GM10266 (cell line): ENCODE measurements at regions not wholly inside any gene's neighbourhood (a gene's known extent, or its start where the extent isn't known, plus 50 kb on each side); places are given as distances from the start of the nearest gene placed in this dataset.

Experiments
- DNase-seq: peaks from one replicate; pipeline ENCODE4 v3.0.0; 2012; ENCODE audit errors: extremely low spot score
- TF ChIP-seq, protein P1 (sequence below): IDR thresholded peaks from 2 replicates; pipeline ENCODE4 v1.5.1; 2012; ENCODE audit warnings: mild to moderate bottlenecking, low read depth; ENCODE audit not compliant: control insufficient read depth, insufficient read depth; ENCODE audit errors: missing control alignments

DNA sequence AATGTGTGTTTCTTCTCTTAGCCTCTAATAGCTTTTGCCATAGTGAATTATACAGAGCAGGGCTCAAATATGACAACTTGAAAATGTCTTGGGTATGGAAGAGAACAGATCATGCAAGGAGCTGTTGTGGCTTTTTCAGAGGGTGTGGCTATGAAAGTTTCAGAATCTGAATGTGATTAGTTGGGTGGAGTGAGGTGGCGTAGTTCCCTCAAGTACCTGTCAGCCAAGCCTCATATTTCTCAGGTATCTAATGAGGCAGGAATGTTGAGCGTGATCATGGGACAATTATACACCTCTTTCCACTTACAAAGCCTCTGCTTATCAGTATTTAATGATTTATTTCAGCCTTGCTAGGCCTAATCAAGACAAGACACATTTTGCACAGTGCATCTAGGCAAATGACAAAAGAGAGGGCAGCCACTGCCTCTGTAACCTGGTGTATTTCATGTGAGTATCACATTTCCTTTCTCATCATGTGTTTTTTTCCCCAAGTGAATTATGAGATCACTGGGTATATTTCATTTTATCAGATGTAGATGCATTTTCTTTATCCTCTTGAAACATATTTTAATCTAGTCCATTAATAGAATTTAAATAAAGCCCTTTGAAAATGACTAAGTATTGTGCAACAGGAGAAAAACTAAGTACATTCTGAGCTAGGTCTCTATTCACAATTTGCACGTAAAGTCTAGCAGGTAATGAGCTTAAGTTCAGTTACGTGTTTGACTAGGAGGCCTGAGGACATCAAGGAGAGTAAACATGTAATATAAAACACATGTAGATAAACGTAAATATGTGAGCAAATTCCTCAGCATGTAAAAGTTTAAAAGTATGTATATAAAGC is 644.4 kb upstream of the IGFBP3 start:
- TF ChIP-seq, protein P1, sequence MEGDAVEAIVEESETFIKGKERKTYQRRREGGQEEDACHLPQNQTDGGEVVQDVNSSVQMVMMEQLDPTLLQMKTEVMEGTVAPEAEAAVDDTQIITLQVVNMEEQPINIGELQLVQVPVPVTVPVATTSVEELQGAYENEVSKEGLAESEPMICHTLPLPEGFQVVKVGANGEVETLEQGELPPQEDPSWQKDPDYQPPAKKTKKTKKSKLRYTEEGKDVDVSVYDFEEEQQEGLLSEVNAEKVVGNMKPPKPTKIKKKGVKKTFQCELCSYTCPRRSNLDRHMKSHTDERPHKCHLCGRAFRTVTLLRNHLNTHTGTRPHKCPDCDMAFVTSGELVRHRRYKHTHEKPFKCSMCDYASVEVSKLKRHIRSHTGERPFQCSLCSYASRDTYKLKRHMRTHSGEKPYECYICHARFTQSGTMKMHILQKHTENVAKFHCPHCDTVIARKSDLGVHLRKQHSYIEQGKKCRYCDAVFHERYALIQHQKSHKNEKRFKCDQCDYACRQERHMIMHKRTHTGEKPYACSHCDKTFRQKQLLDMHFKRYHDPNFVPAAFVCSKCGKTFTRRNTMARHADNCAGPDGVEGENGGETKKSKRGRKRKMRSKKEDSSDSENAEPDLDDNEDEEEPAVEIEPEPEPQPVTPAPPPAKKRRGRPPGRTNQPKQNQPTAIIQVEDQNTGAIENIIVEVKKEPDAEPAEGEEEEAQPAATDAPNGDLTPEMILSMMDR: no peak
- no peak for DNase-seq

DNA sequence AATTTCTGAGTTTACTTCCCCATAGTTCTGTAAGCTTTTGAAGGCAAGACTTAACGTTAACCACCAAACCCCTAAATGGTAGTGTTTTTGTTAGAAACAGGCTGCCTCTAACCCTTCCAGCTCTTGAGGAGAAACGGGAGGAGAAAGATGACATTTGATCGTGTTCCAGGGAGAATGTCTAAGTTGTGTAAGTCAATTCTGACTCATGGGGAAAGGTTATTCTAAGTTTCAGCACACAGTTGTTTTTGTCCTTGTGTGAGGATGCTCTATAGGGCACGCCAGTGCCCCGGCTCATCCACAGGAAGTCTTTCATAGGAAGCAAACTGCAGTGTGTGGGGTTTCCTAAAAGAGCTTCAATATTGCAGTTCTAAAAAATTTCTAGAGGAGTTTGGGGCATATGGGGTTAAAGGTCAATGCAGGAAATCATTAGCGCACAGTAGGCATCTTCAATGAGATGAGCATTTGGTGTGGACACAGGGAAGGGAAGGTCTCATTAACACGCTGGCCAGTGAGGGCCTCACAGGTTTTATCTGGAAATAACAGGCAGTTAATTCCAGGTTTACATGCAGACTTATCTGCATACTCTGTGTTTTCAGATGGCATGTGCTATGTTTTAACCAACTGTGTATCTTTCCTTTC is 638.2 kb upstream of the IGFBP3 start:
- TF ChIP-seq, protein P1: no peak
- no peak for DNase-seq

DNA sequence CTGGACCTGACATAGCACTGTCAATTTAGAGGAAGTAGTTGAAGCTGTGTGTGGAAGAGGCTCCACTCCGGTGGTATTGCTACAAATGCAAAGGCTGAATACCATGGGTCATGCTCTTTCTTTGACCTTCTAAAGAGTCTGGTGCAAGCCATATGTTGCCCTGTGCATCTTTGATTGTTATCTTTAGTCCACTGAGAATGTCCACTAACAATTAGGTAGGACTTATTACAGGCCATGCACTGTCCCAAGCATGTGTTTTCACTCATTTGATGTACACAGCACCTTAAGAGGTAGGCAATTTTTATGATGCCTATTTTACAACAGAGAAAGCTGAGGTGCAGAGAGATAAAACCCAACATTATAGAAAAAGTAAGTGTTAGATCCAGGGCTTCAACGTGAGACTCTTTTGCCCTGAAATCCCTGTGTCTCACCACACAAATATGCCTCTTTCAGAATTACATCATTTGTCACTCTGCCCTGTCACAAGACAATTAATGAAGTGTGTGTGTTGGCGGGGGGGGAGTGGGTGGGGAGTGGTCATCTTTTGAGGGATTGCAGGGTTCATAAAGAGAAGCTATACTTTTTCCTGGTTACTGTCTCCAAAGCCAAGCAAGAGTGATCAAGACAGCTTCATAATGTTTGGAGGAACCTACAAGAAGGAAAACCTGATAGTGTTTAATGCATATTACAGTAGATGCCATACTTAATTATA is 637.6 kb upstream of the IGFBP3 start:
- TF ChIP-seq, protein P1: no peak
- DNase-seq: no peak

DNA sequence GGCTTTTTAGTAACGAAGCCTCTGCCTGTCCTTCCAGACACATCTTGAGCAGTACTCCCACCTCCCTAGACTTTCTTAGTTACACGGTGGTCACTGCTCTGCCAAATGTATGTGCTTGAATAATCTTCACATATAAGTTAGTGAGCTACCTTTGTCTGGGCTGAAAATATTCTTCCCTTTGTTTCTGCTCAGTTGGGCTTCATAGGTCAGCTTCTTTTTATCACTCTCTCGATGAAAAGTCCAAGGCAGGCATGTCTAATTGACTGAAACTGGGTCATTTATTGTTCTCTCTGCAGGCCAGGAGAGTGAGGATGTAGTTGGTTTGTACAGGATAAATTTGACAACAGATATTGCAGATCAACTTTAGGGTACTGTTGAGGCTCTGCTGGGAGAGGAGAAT is 636.7 kb upstream of the IGFBP3 start:
- DNase-seq: no peak
- TF ChIP-seq, protein P1: no peak

DNA sequence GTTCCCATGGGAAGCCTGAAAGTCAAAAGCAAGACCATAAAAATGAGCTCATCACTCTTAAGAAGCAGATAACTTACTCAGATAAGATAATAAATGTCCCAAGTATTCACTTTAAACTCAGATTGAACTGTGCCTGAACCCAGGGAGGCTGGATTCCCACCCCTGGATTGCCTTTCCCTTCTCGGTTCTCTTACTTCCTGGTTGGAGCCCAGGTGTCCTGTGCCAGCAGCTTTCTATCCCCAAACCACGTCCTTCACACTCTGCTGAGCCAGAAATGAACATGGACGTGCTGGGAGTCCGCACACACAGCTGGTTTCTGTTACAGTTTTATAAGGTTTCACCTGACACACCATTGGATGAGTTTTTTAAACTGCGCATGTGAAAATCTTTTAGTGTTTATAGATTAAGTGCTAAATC is 636.2 kb upstream of the IGFBP3 start:
- no peak for DNase-seq
- TF ChIP-seq, protein P1: no peak

DNA sequence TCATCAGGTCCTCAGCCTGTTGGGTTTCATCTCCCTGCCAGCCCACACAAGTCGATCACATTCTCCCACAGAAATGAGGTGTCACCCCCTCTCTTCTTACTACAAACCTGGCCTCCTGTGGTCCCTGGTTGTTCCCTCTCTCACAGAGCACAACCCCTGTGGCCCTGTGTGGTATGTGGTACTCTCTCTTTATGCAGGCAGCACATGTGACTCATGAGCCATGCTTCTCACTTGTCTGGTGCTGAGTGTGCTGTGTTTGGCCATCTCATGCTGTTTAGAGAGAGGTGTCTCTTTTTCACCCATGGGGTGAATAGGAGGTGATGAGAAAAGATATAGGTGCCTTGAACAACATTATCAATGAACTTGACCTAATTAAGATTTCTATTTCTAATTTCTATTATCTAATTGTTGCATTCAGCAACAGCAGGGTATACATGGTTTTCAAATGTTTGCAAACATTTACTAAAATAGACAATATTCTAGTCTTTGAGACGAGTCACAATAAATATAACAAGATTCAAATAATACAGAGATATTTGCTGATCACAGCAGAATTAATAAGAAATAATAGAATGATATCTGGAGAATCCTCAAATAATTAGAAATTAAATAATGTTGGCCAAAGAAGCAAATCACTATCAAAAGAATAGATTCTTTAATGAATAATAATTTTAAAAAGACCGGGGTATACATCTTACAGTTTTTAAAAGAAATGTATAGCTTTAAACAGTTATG is 633.8 kb upstream of the IGFBP3 start:
- DNase-seq: no peak

More for the DNA sequence above, 633.8 kb upstream of the IGFBP3 start:
- TF ChIP-seq, protein P1: no peak
